HL-60 (cell line): ENCODE measurements at regions not wholly inside any gene's neighbourhood (a gene's known extent, or its start where the extent isn't known, plus 50 kb on each side); places are given as distances from the start of the nearest gene placed in this dataset.

Source experiments
- POLR2AphosphoS5 ChIP-seq: IDR thresholded peaks from 2 replicates; pipeline ENCODE4 v1.6.1; 2012; ENCODE audit warnings: low read depth
- SPI1 ChIP-seq: IDR thresholded peaks from 2 replicates; pipeline ENCODE4 v1.6.1; 2012; ENCODE audit warnings: low read depth, mild to moderate bottlenecking, borderline replicate concordance
- TF ChIP-seq, protein P1 (sequence below): IDR thresholded peaks from one replicate; pipeline ENCODE4 v1.5.1; 2011; ENCODE audit warnings: low read length, control low read depth, inconsistent platforms; ENCODE audit not compliant: insufficient read depth

DNA sequence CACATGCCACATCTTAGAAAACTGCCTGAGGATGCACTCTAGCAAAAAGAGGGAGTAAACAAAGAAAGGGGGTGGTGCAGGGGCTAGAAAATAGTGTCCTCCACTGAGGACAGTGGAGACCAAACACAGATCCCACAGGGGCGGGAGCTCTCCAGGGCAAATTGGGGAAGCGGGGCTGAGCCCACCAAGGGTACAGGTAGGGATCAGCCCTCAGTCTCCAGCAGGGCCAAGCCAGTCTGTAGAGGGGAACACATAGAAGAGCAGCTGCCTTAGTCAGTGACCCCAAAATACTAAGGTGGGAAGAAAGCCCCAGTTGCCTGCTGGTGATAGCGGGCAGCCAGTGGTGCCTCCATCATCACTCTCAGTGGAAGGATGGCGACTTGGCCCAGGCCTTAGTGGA lies 134.0 kb downstream of the ATPSCKMT start:
- TF ChIP-seq, protein P1, sequence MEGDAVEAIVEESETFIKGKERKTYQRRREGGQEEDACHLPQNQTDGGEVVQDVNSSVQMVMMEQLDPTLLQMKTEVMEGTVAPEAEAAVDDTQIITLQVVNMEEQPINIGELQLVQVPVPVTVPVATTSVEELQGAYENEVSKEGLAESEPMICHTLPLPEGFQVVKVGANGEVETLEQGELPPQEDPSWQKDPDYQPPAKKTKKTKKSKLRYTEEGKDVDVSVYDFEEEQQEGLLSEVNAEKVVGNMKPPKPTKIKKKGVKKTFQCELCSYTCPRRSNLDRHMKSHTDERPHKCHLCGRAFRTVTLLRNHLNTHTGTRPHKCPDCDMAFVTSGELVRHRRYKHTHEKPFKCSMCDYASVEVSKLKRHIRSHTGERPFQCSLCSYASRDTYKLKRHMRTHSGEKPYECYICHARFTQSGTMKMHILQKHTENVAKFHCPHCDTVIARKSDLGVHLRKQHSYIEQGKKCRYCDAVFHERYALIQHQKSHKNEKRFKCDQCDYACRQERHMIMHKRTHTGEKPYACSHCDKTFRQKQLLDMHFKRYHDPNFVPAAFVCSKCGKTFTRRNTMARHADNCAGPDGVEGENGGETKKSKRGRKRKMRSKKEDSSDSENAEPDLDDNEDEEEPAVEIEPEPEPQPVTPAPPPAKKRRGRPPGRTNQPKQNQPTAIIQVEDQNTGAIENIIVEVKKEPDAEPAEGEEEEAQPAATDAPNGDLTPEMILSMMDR: no peak
- no peak for TF ChIP-seq SPI1
- TF ChIP-seq POLR2AphosphoS5: no peak
